PC-9 (cell line): ENCODE measurements at regions not wholly inside any gene's neighbourhood (a gene's known extent, or its start where the extent isn't known, plus 50 kb on each side); places are given as distances from the start of the nearest gene placed in this dataset.
"Not testable (repeated sequence)": the region's sequence is repeated elsewhere in the genome, so short reads cannot be mapped to it uniquely, and the experiment has no call there.

Experiments
- CTCF ChIP-seq: fragments of 200-600 bp; sonication (generic); conservative IDR thresholded peaks from 2 replicates; pipeline ENCODE4 v1.6.1; 2017; ENCODE audit warnings: mixed run types, antibody characterized with exemption, mild to moderate bottlenecking, moderate library complexity
- EZH2 ChIP-seq: fragments of 200-600 bp; sonication (generic); IDR thresholded peaks from 2 replicates; pipeline ENCODE4 v1.8.0; 2017; ENCODE audit warnings: antibody characterized with exemption, low read depth

- TF ChIP-seq CTCF, EZH2: not testable (repeated sequence)
Measured at GRCh38 chr3:195996314-195996713, 85.6 kb downstream of the TFRC start.
